IPS-18c (cell line): ENCODE measurements at regions not wholly inside any gene's neighbourhood (a gene's known extent, or its start where the extent isn't known, plus 50 kb on each side); places are given as distances from the start of the nearest gene placed in this dataset.

Experiments used
- H3K4me3 ChIP-seq: 2 replicates; pipeline ENCODE4 v1.7.0; 2013; ENCODE audit warnings: low read depth, mild to moderate bottlenecking, low read length, moderate library complexity; ENCODE audit not compliant: insufficient read depth
- H3K9me3 ChIP-seq: one replicate; pipeline ENCODE4 v1.6.1; 2013; ENCODE audit warnings: mild to moderate bottlenecking, low read length, moderate library complexity; ENCODE audit not compliant: control insufficient read depth, insufficient read depth

DNA sequence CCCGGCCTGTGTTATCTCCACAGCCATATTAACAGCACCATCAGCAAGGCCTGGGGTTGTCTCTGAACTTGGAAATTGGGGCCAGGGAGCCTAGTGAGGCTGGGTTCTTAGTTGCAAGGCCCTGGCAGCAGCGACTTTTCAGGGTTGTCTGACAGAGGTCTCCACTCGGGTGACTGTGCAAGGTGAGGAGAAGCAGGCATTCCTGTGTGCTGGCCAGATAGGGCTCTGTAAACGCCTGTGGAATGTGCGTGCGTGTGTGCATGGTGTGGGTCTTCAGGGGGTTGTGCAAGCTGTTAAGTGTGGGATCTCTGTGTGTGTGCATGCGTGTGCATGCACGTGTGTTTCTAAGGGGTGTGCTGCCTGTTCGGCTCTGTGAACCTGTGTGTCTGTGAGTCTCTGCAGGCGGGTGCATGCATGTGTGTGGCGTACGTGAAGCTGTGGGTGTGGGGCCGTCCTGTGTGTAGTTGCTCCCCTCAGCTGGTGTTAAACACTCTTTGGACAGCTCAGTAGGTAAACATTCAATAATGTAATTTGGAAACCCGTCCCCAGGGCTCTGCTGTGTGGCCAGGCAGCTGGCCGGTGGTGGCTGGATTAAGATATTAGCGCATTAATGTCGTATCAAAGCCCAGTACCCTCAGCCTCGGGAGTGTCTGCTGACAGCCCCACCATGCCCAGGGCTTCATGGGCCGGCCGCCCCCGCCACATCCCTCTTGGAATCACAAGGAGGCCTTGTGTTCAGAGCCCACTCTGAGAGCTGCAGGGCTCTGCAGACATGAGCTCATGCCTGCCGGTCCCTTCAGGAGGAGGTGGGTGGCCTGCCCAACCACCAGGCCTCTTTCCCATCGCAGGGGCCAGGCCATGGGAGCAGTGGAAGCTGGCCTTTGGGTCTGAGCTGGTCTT, 189.9 kb downstream of the FOXD2 start:
- Histone ChIP-seq H3K9me3 (no peaks in the 10 kb centered on the region), H3K4me3 (no peak overlapping the region)

DNA sequence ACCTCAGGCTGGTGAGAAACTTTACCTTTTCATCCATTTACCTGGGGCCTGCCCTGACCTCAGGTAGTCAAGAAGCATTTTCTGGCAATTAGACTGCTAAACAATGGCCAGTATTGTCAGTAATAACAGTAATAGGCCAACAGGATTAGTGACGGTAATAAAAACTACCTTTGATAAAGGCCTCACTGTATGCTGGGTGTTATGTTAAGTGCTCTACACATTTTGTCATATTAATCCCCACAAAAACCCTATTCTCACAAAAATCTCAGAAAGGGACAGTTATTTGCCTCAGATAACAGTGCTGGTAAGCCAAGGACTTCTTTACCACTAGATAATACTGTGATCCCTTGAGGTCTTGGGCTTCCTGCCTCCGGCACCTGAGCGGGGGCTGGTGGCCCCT, 191.4 kb downstream of the FOXD2 start:
- Histone ChIP-seq H3K4me3 (no peak overlapping the region), H3K9me3 (no peaks in the 10 kb centered on the region)

DNA sequence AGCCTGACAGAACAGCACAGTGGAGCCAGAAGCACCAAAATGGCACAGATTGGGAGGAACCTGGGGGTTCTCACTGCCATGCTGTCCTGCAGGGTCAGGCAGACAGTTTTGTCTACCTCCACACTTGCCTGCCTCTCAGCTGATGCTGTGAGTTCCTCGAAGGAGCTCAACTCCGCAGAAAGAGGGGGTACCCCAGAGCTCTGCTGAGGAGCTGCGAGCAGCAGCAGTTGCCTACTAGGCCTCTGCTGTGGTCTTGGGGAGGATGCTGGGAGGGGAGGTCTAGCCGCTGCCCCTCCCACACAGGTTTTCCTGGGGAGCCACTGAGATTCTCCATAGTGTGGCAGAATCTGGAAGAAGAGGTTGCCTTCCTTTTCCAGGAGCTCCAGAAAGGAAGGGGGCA, 192.5 kb downstream of the FOXD2 start:
- no peaks in the 10 kb centered on the region for H3K9me3 ChIP-seq
- no peak overlapping the region for H3K4me3 ChIP-seq

DNA sequence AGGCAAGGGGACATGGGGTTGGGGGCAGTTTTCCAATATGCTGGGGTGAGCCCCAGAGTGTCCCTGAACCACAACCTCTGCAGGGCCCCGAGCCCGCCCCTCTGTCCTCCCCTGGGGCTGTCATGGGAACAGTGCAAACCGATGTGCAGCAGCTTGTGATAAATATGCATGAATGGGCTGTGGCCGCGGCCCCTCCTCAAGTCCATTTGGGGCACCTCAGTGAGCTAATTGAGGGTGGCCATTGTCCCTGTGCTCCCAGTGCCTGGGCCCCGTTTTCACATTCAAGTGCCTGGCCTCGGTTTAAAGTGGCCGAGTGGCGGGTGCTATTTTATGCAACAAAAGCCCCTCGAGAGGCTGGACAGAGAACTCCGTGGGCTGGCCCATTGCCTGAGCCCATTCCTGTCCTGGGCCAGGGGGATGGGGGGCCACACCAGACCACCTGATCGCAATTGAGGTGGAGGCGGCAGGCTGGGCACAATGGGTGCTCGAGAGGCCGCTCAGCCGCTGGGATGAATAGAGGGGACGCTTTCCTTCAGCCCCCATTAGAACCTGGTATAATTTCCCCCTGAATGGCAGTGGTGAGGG, 193.7 kb downstream of the FOXD2 start:
- Histone ChIP-seq H3K9me3 (no peaks in the 10 kb centered on the region), H3K4me3 (no peak overlapping the region)

DNA sequence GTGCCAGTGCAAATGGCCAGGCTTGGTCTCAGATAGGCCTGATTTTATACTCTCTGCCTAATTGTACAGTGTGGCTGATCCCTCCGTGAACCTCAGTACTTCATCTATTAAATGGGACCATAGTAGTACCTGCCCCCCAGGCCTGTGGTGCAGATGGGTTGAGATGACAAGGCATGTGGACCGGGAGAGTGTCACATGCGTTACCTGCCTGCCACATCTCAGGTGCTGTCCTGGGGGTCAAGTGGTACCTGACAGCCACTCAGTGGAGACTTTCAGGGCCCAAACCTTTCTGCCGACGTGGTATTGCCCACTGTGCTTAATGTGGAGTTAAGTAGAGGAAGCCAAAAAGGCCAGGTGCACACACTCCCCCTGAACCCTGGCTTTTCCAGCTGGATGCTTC, 197.3 kb downstream of the FOXD2 start:
- no peaks in the 10 kb centered on the region for H3K9me3 ChIP-seq
- no peak overlapping the region for H3K4me3 ChIP-seq

DNA sequence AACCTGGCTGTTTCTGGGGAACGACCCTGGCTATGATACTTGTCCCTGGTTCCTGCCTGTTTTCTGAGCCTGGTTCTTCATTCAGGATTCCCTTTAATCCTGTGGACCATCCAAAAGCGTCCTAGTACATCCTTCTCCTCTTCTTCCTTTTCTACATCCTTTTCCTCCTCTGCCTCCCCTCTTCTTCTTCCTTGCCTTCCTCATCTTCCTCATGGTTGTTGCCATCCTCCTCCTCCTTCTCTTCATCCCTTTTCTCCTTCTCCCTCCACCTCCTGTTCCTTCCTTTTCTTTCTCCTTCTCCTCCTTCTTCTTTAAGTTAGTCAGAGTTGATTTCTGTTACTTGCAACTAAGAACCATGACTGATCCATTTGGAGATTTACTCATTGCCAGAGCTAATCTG, 197.8 kb downstream of the FOXD2 start:
- Histone ChIP-seq H3K9me3 (no peaks in the 10 kb centered on the region), H3K4me3 (no peak overlapping the region)

DNA sequence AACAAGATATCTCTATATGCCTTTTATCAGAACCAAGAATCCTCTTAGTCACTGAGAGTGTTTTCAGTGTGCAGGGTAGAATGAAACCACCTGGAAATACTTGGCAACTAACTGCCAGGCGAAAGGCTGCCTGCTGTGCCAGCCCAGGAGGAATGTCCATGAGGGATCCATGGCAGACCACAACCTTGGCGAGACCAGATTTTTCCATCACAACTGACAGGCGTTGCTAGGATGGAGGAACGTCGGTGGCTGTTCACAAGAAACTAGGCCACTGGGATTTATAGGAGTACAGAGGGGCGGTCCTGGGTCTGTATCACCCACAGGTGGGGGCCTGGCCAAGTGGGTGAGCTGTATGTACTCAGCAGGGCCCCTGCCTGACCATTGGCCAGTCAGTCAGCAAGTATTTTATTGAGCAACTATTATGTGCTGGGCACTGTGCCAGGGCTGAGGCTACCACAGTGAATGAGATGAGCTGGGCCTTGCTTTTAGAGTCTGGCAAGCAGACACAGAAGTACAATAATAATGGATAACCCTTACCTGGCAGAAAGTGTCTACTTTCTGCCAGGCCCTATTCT, 199.4 kb downstream of the FOXD2 start:
- Histone ChIP-seq H3K9me3 (no peaks in the 10 kb centered on the region), H3K4me3 (no peak overlapping the region)

DNA sequence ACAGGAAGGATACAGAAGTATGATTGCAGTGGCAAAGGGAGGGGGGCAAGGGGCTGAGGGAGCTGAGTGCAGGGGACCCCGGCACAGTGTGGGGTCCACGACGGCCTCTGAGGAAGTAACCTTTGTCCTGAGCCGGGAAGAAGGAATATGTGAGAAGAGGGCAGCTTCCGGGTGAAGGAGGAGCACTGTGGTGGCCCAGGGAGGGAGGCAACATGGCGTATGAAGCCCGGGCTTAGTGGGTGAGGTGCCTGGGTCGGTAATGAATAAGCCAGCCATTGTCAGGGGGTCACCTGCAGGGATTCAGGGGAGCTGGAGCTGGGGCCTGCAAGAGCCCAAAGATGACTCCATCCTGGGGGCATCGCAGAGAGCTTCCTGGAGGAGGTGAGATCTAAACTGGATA, 200.4 kb downstream of the FOXD2 start:
- H3K4me3 ChIP-seq, result no peak overlapping the region

DNA sequence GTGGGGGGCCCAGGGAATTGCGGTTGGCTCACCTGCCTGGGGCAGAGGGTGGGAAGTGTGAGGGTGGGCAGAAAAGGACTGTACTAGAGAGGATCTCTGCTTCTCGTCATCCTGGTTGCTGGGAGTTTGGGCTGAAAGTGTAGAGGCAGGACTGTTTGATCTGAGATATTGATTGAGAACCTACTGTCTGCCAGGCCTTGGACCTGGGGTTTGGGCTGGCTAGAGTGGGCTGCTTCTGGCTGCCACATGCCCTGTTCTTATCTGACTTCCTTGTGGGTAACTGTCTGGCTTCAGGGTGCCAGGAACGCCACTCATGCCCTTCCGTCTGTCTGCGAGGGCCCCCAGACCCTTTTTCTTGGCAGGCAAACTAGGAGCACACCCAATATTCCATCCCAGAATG, 200.9 kb downstream of the FOXD2 start:
- no peaks in the 10 kb centered on the region for H3K9me3 ChIP-seq

More for the DNA sequence above, 200.4 kb downstream of the FOXD2 start:
- no peaks in the 10 kb centered on the region for H3K9me3 ChIP-seq

DNA sequence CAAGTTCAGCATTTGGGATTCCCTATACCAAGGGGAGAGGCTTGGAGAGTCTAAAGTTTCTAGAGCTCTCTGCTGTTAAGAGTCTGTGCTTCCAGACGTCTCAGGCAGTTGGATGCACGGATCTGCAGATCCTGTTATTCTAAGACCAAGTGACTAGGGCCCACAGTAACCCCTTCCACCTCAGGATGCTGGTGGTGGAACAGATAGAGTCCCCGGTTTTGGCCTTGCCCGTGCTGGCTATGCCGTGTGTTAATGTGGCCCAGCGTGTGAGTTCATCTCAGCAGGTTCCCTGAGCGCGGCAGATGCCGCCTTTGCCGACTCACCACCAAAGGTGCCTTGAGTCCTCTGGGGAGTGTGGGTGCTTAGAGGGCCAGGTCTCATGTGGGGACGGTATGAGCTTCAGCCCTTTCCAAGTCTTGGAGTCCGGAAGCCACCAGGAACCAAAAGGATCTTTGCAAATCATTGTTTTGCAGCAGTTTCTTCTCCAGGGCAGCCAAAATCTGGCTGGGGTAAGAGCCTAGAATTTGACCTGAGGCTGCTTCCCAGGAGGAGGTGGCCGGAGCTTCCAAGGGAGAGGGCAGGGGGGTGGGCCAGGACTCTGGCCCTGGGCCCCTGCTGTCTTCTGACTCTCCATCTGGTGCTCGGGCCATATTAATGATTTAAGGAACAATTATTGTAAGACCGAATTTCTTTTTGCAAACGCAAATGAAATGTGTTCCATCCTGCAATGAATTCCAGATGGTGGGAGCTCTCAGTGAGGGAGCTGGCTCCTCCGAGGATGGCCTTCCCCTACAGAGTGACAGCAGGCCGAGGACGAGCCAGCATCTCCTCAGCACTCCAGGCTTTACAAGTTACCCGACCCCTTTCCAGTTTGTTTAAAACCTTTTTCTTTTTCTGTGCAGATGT, 205.7 kb downstream of the FOXD2 start:
- Histone ChIP-seq H3K4me3 (no peak overlapping the region), H3K9me3 (no peaks in the 10 kb centered on the region)

More for the DNA sequence above, 200.9 kb downstream of the FOXD2 start:
- H3K4me3 ChIP-seq, result no peak overlapping the region

DNA sequence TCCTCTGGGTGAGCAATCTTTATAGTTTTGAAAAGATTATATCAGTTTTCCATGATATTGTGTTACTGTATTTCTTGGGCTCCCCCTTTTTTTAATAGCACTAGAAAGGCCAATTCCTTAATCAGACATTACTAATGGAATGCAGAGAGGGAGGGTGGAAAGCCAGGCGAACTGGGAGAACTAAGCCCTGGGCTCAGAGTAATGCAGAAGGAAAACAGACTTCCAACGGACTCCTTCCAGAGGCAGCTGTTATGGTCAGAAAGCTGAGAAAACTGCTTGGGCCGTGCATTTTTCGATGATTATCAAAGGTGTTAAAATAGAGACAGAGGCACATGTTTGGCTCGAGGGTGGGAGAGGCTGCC, 206.3 kb downstream of the FOXD2 start:
- Histone ChIP-seq H3K9me3 (no peaks in the 10 kb centered on the region), H3K4me3 (no peak overlapping the region)

DNA sequence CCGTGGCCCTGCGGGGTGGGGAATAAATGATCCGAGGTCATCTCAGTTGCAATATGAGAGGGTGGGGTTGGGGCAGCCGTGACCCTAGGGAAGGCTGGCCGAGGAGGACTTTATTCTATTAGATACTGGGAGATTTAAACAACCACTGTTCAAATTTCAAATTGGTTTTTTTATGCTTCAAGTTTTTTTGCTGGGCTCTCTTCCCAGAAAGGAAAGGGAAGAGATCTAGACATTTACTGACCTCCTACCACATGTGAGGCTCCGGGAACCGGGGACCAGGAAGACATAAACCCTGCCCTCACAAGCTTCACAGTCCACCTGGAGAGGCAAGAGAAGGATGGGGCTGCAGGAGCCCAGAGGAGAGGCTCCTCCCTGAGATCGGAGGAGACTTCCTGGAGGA, 207.3 kb downstream of the FOXD2 start:
- no peaks in the 10 kb centered on the region for H3K9me3 ChIP-seq
- no peak overlapping the region for H3K4me3 ChIP-seq

DNA sequence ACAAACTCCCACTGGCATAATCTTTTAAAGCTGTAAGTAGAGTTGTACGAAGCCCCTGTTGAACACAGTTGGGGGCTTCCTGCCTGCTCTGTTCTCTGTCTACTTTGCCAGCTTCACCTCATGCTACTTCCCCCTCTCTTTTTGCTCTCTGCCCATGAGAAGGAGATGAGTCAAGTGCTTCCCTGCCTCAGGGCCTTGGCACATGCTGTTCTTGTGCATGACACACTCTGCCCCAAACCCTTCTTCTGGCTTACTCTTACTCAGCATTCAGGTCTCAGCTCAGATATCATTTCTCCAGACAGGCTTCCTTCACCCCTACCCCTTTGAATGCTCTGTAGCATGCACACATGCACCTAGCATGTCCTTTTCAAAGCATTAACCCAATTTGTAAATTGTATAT, 208.8 kb downstream of the FOXD2 start:
- no peaks in the 10 kb centered on the region for H3K9me3 ChIP-seq

DNA sequence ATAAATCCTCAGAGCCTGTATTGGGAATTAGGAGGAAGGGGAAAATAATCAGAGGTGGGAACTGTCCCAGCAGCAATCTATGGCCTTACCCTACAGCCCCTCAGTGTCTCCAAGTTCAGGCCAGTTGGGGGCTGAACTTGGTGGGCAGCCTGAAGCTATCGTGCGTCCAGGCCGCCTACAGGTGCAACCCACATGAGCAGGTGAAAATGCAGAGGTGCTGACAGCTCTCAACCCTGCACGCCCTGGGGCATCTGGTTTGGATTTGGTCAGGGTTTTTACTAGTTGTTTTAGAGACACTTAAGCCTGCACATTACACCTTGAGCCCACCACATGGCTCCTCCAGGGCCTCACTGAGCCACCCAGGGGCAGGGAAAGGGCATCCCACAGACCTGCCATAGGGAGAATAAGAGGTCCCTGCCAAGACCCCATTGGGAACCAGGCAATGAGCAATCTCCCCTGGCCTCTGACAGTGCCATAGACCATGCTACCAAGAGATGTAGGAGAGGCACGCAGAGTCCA, 209.5 kb downstream of the FOXD2 start:
- no peak overlapping the region for H3K4me3 ChIP-seq
- no peaks in the 10 kb centered on the region for H3K9me3 ChIP-seq

More for the DNA sequence above, 208.8 kb downstream of the FOXD2 start:
- H3K4me3 ChIP-seq, result no peak overlapping the region

DNA sequence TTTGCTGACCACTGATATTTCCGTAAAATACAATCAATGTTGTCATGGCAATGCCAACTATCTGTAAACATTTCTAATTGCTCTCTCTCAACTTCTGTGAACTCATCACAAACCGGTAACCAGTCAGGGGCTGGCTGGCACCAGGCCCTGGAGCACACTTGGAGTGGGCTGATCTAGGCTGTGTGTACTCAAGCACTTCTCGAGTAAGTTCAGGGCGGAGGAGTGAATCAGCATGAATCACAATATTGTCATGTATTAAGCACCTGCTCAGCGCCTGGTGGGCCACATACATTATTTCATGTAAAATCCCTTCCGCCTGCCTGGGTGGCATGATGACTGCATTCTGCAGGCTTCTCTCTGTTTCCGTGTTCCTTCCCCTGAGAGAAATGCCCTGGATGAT, 212.4 kb downstream of the FOXD2 start:
- Histone ChIP-seq H3K4me3 (no peak overlapping the region), H3K9me3 (no peaks in the 10 kb centered on the region)

DNA sequence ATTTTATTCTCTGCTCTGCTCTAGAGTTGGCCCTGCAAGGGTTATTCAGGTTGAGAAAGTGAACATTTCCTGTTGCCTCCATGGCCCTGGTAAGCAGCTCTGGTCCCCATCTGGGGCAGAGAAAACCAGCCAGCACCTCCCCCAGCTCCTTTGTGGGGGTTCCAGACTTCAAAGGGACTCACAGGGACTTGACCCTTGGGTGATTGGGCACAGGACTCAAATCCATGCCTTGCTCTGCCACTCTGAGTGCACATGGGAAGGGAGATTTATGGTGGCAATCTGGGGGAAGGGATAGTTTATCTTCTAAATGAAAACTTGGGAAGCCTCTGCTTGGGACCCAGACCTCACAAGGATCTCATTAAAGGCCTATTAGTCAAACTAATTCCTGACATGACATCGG, 212.8 kb downstream of the FOXD2 start:
- H3K9me3 ChIP-seq, result no peaks in the 10 kb centered on the region
- H3K4me3 ChIP-seq, result no peak overlapping the region
